Choroid plexus epithelial cell (primary cell): ENCODE measurements at regions not wholly inside any gene's neighbourhood (a gene's known extent, or its start where the extent isn't known, plus 50 kb on each side); places are given as distances from the start of the nearest gene placed in this dataset.
"Not testable (repeated sequence)": the region's sequence is repeated elsewhere in the genome, so short reads cannot be mapped to it uniquely, and the experiment has no call there.

Experiments used
- DNase-seq: peaks from one replicate; pipeline ENCODE4 v3.0.0-alpha.2; 2010; ENCODE audit warnings: low read depth
- H3K4me3 ChIP-seq: 2 replicates; pipeline ENCODE4 v1.5.1; 2011; ENCODE audit warnings: low read depth, mild to moderate bottlenecking, control low read depth, low read length, moderate library complexity
- TF ChIP-seq, protein P1 (sequence below): conservative IDR thresholded peaks from 2 replicates; pipeline ENCODE4 v1.5.1; 2011; ENCODE audit warnings: low read depth, mild to moderate bottlenecking, control low read depth, inconsistent platforms, low read length, moderate library complexity

DNA sequence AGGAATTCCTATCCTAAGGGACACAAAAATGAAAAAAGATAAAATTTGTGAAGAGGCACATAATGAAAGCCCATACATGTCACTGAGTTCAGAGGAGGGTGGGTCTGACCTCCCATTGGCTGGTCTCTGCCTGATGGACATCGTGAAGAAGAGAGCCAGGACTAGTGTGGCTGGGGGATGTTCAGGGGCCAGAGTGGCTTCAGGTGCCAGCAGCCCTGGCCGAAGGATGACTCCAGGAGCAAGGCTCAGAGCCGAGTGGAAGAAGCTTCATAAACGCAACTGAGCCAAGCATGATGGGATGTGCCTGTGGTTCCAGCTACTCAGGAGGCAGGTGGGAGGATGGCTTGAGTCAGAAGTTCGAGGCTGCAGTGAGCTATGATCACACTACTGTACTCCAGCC lies 56.9 kb upstream of the ATP5PO start:
- H3K4me3 ChIP-seq: no peak overlapping the region
- DNase-seq: no peak
- TF ChIP-seq, protein P1, sequence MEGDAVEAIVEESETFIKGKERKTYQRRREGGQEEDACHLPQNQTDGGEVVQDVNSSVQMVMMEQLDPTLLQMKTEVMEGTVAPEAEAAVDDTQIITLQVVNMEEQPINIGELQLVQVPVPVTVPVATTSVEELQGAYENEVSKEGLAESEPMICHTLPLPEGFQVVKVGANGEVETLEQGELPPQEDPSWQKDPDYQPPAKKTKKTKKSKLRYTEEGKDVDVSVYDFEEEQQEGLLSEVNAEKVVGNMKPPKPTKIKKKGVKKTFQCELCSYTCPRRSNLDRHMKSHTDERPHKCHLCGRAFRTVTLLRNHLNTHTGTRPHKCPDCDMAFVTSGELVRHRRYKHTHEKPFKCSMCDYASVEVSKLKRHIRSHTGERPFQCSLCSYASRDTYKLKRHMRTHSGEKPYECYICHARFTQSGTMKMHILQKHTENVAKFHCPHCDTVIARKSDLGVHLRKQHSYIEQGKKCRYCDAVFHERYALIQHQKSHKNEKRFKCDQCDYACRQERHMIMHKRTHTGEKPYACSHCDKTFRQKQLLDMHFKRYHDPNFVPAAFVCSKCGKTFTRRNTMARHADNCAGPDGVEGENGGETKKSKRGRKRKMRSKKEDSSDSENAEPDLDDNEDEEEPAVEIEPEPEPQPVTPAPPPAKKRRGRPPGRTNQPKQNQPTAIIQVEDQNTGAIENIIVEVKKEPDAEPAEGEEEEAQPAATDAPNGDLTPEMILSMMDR: no peak

DNA sequence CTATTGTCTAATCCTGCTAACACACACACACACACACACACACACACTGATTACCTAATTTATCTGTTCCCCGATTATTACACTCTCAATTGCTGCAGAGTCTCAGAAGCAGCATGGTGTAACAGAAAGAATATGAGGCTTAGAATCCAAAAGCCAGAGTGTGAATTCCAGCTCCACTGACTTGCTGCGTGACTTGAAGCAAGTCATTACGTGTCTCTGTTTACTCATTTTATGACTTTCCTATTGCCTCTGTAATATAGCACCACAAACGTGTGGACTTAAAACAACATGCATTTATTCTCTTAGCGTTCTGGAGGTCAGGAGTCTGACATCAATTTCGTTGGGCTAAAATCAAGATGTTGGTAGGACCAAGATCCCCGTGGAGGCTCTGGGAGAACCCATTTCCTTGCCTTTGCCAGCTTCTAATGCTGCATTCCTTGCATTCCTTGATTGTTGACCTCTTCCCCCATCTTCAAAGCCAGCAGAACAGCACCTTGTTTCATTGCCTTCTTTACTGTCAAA lies 55.9 kb upstream of the ATP5PO start:
- DNase-seq: peak; percentile 61
- H3K4me3 ChIP-seq: no peak overlapping the region
- TF ChIP-seq, protein P1: no peak

DNA sequence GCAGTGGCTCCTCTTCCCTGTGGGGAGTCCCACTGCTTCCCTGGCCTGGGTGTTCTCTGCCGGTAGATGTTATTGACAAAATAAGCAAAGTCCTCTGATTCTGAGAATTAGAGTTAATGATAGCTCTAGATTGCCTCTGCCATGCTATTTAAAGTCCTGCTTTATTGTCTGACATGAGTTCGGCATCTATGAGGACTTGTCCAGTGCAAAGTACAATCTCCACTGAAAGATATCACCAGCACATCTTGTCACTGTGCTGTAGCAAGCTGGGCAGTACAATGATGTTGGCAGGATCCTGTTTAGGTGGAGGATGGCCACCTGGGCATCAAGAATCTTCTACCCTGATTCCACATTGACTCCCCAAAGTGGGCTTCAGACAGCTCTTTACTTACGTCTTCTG lies 54.0 kb upstream of the ATP5PO start:
- TF ChIP-seq, protein P1: no peak
- no peak for DNase-seq
- H3K4me3 ChIP-seq: no peak overlapping the region

DNA sequence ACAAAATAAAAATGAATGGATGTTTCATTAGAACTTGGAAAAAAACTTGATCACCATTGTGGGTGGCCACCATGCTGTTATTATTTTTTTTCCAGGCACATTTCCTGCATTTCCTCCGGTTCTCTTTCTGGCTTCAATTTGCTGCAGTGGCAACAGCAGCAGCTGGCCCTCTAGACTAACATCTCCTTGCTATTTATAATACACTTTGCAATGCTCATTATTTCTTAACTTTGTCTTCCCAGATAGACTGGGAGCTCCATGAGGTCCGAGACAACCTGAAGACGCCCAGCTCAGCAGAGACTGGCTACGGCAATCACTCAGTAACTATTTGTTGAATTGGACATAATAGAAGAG lies 53.4 kb upstream of the ATP5PO start:
- TF ChIP-seq, protein P1: no peak
- DNase-seq: no peak
- H3K4me3 ChIP-seq: no peak overlapping the region

DNA sequence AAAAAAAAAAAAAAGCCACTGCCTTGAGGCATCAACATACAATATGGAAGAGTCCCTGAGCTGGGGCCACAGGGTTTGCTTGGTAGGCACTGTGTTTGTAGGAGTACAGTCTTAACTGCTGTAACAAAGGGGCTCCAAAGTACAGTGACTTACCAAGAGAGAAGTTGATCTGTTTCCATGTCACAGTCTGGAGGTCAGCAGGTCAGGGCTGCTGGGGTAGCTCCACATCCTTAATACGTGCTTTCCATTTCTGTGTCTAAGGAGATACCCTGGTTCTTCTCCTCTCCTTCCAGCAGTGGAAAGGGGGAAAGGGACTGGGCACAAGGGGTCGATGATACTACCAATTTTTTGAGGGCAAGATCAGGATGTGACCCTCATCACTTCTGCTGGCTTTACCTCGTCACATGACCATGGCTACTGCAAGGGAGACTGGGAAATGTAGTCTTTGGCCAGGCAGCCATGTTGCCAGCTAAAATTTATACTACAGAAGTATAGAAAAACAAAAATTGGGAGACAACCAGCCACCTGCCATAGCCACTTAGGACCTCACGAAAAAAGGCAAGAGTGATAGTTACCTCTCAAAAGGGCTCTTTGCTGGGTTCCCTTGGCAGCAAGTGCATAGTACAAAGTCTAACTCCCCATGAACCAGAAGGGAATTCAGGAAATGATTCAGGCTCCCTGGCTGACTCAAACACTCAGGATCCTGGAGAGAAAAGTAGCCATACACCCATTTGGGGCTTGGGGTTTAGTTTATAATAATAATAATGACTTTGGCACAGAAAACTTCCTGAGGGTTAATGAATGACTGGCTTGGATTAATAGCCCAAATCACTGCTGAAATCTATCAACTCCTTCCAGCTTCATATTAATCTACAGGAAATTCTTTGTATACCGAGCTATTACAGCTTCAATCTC lies 52.7 kb upstream of the ATP5PO start:
- DNase-seq: peak; percentile 61

DNA sequence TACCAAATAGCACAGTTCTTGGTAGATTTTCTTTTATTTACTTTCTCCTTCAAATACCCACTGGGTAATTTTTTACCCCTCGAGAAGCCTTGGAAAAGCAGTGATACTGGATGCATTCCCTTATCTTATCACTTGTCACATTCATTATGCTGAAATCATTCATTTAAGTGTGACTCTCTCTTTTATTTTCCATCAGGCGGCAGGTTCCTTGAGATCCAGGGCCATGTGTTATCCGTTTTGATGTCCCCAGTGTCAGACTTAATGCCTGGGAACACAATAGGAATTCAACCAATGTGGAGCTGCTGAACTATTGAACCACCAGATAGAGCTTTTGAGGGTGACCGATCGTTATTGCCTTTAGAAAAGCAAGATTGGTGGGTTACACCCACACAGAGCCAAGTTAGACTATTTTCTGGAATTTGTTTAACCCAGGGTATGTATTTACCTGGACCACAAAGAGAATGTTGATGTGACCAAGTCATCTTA lies 51.5 kb upstream of the ATP5PO start:
- DNase-seq: no peak
- no peak overlapping the region for H3K4me3 ChIP-seq
- TF ChIP-seq, protein P1: no peak

More for the DNA sequence above, 52.7 kb upstream of the ATP5PO start:
- TF ChIP-seq, protein P1: no peak
- H3K4me3 ChIP-seq: no peak overlapping the region

DNA sequence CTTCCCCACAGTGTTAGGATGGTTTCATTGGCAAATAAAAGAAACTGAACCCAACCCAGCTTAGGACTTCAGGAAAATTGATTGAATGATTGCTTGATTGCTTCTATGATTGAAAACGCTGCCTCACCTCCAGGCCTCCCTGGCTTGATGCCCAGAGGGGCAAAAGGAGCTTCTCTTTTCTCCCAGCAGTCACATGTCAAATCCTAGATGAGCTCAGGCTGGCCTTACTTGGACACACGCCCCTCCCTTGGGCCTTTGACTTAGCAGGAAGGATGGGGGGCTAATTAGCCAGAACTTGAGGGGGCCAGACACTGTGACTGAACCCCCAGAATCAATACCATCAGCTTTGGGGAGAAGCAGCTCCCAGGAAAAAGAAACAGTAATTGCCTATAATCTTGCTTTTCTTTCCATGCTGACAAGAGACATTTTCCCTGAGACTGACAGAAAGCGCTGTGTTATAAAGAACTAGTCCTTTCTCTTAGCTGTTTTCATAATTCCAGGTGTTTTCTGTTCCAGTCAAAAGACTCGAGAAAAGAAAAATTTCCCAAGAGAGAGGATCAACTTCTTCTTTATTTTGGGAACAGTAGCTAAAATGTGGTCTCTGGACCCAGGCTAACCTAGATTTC lies 50.8 kb upstream of the ATP5PO start:
- TF ChIP-seq, protein P1: no peak
- no peak overlapping the region for H3K4me3 ChIP-seq
- no peak for DNase-seq

DNA sequence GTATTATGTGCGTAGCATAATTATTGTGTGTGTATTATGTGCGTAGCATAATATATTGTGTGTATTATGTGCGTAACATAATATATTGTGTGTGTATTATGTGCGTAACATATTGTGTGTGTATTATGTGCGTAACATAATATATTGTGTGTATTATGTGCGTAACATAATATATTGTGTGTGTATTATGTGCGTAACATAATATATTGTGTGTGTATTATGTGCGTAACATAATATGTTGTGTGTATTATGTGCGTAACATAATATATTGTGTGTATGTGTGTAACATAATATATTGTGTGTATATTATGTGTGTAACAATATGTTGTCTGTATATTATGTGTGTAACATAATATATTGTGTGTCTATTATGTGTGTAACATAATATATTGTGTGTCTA lies 50.1 kb upstream of the ATP5PO start:
- not testable (repeated sequence) for H3K4me3 ChIP-seq, DNase-seq
